BE2C (cell line): ENCODE measurements at regions not wholly inside any gene's neighbourhood (a gene's known extent, or its start where the extent isn't known, plus 50 kb on each side); places are given as distances from the start of the nearest gene placed in this dataset.

ENCODE experiments used
- DNase-seq: peaks from one replicate; pipeline ENCODE4 v3.0.0-alpha.2; 2020
- H3K27me3 ChIP-seq: fragments of 250-450 bp; sonication (Bioruptor Pico); 2 replicates; pipeline ENCODE4 v1.5.1; 2020; ENCODE audit warnings: mild to moderate bottlenecking
- H3K36me3 ChIP-seq: fragments of 250-450 bp; sonication (Bioruptor Pico); 2 replicates; pipeline ENCODE4 v1.5.1; 2020; ENCODE audit warnings: mild to moderate bottlenecking
- H3K4me1 ChIP-seq: fragments of 250-450 bp; sonication (Bioruptor Pico); 2 replicates; pipeline ENCODE4 v1.5.1; 2020
- H3K4me3 ChIP-seq: 2 replicates; pipeline ENCODE4 v1.5.1; 2011; ENCODE audit warnings: low read depth, low read length
- H3K9me3 ChIP-seq: fragments of 250-450 bp; sonication (Bioruptor Pico); 2 replicates; pipeline ENCODE4 v1.5.1; 2020
- TF ChIP-seq, protein P1 (sequence below): IDR thresholded peaks from 2 replicates; pipeline ENCODE4 v1.5.1; 2012; ENCODE audit warnings: mild to moderate bottlenecking, low read depth, low read length

GRCh38 chr16:85495823-85496538 lies 117.1 kb upstream of the GSE1 start:
- H3K4me1 ChIP-seq: peaks cover 12% of the 10 kb centered on the region
- TF ChIP-seq, protein P1, sequence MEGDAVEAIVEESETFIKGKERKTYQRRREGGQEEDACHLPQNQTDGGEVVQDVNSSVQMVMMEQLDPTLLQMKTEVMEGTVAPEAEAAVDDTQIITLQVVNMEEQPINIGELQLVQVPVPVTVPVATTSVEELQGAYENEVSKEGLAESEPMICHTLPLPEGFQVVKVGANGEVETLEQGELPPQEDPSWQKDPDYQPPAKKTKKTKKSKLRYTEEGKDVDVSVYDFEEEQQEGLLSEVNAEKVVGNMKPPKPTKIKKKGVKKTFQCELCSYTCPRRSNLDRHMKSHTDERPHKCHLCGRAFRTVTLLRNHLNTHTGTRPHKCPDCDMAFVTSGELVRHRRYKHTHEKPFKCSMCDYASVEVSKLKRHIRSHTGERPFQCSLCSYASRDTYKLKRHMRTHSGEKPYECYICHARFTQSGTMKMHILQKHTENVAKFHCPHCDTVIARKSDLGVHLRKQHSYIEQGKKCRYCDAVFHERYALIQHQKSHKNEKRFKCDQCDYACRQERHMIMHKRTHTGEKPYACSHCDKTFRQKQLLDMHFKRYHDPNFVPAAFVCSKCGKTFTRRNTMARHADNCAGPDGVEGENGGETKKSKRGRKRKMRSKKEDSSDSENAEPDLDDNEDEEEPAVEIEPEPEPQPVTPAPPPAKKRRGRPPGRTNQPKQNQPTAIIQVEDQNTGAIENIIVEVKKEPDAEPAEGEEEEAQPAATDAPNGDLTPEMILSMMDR: no peak
- H3K27me3 ChIP-seq: no peaks in the 10 kb centered on the region
- H3K36me3 ChIP-seq: no peaks in the 10 kb centered on the region
- H3K9me3 ChIP-seq: no peaks in the 10 kb centered on the region
- no peak for DNase-seq
- H3K4me3 ChIP-seq: no peak overlapping the region

GRCh38 chr16:85497622-85498314 lies 115.4 kb upstream of the GSE1 start:
- H3K27me3 ChIP-seq: no peaks in the 10 kb centered on the region
- H3K36me3 ChIP-seq: no peaks in the 10 kb centered on the region
- H3K9me3 ChIP-seq: no peaks in the 10 kb centered on the region
- no peak for DNase-seq
- H3K4me3 ChIP-seq: no peak overlapping the region
- TF ChIP-seq, protein P1: no peak
- H3K4me1 ChIP-seq: no peaks in the 10 kb centered on the region; the same call in 1 of the 2 replicates

DNA sequence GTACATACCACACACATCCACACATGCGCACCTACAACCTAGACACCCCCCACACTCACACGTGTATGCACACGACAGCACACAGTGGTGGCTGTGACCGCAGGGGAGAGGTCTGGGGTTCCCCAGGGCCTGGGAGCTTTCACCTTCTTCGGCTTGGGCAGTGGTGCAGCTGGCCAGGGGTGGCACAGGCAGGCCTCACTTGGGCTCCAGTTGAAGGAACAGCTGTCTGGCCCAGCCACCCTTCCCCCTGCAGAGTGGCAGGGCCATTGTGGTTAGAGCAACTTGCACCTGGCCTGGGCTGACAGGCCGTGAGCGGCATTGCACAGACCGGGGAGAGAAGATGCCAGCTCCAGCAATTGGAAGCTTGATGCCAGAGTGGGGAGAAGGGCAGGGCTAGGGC lies 114.5 kb upstream of the GSE1 start:
- Histone ChIP-seq H3K4me1 (no peaks in the 10 kb centered on the region; the same call in 1 of the 2 replicates), H3K36me3 (no peaks in the 10 kb centered on the region), H3K27me3 (no peaks in the 10 kb centered on the region), H3K4me3 (no peak overlapping the region), H3K9me3 (no peaks in the 10 kb centered on the region)
- DNase-seq: no peak
- TF ChIP-seq, protein P1: no peak

GRCh38 chr16:85500220-85500619 lies 112.9 kb upstream of the GSE1 start:
- TF ChIP-seq, protein P1: no peak
- no peaks in the 10 kb centered on the region; the same call in 1 of the 2 replicates for H3K4me1 ChIP-seq
- no peaks in the 10 kb centered on the region for H3K36me3 ChIP-seq
- H3K4me3 ChIP-seq: no peak overlapping the region
- no peak for DNase-seq
- no peaks in the 10 kb centered on the region for H3K27me3 ChIP-seq
- H3K9me3 ChIP-seq: no peaks in the 10 kb centered on the region

GRCh38 chr16:85501900-85502299 lies 111.2 kb upstream of the GSE1 start:
- H3K36me3 ChIP-seq: no peaks in the 10 kb centered on the region; the same call in 1 of the 2 replicates
- DNase-seq: no peak
- TF ChIP-seq, protein P1: no peak
- H3K9me3 ChIP-seq: no peaks in the 10 kb centered on the region
- peaks cover 5% of the 10 kb centered on the region for H3K4me1 ChIP-seq
- no peaks in the 10 kb centered on the region for H3K27me3 ChIP-seq
- H3K4me3 ChIP-seq: no peak overlapping the region

DNA sequence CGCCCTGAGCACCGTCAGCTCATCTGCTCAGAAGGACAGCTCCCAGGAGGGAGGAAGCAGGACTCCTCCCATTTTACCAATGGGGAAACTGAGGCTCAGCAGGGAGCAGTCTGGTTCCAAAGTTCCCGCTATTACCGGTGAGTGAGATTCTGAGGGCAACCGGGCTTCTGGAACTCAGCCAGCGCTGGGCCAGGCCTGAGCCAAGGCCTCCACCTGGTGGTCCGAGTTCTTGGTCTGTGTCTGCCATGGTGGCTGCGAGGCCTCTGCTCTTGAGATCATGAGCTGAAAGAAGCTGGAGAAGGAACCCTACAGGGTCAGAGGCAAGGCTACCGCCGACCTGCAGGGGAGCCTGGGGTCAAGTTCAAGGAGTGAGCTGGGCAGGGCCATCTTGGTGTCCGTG lies 110.8 kb upstream of the GSE1 start:
- Histone ChIP-seq H3K27me3 (no peaks in the 10 kb centered on the region), H3K9me3 (no peaks in the 10 kb centered on the region), H3K36me3 (no peaks in the 10 kb centered on the region; the same call in 1 of the 2 replicates), H3K4me3 (no peak overlapping the region), H3K4me1 (peaks cover 5% of the 10 kb centered on the region)
- TF ChIP-seq, protein P1: no peak; the same call in 1 of the 2 replicates
- no peak for DNase-seq
